C1 segment of cervical spinal cord (tissue), 14 donors: ENCODE measurements at regions not wholly inside any gene's neighbourhood (a gene's known extent, or its start where the extent isn't known, plus 50 kb on each side); places are given as distances from the start of the nearest gene placed in this dataset.

Source experiments
- DNase-seq, 14 donors: peaks; one replicate each; lab custom pipeline; 2025; lab: John Stamatoyannopoulos, UW

DNA sequence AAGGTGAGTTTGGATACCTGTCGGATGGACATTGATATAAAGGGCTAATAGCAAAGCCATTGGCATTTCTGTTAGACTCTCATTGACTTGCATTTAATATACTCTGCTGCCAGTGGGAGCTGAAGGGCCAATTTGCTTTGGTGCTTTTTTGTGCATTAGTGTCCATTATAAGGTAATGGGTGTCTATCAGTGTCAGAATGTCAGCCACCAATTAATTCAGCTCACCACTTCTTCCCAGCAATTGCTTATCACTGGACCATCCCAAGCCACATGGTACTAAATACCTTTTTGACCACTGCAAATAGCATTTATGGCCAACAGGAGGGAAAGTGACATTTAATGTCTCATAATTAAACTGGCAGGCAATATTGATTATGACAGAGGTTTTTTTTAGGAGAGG, 317.8 kb downstream of the TEX29 start:
- no peak for DNase-seq

DNA sequence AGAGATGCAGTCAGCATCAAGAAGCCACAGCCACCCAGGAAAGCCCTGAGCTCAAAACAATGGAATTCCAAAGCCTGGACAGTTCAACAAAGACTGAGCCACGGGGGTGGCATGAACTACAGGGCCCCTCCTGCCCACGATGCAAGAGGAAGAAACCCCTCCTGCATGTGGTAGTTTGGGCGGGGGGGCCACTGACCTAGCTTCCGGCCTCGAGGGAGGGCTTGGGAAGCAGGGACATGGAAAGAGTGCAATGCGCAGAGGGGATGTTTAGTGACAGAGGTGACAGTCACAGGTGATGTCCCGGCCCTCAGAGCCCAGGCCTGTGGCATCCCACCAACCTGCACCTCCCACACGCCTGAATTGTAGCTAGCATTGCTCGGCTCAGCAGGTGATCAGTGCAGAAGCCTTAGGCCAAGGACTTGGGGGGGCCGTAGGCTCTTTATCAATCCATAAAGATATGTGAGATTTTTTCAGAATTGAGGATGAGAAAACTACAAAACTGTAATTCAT, 318.8 kb downstream of the TEX29 start:
- no peak for DNase-seq

DNA sequence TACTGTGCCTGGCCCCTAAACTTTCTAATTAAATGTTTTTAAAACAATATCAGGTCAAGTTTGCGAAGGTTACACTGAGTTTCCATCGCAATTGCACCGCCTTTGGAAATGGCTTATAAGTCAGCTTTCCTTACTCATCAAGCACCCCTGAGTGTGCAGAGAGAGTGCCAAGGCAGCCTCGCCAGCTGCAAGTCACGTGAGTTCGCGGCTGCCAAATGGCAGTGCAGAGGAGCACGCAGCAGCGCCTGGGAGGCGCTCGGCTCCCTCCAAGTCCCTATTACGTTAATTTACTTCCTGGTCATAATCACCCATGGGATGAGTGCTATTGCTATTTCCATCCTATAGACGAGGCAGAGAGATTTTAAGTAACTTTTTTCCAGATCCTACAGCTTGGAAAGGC, 319.6 kb downstream of the TEX29 start:
- peak in 2 of 14 donors; percentile 2 to 31 for DNase-seq

DNA sequence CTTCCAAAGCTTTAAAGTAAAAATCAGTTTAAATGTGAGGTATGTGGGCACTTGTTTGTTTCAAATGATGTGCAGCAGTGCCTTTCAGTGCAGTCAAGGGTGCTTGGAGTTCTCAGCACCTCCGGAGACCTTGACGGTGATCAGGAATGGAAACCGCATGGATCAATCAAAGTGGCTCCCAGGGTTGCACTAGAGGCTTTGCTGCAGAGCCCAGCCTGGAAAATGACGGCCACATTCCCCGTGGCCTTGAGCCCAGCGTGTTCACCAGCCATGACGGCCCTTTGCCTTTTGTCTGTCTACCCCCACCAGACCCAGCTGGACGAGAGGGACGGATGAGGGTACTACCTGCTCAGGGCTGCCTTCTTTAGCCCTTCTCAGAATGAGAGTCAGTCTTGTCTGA, 320.0 kb downstream of the TEX29 start:
- no peak for DNase-seq

DNA sequence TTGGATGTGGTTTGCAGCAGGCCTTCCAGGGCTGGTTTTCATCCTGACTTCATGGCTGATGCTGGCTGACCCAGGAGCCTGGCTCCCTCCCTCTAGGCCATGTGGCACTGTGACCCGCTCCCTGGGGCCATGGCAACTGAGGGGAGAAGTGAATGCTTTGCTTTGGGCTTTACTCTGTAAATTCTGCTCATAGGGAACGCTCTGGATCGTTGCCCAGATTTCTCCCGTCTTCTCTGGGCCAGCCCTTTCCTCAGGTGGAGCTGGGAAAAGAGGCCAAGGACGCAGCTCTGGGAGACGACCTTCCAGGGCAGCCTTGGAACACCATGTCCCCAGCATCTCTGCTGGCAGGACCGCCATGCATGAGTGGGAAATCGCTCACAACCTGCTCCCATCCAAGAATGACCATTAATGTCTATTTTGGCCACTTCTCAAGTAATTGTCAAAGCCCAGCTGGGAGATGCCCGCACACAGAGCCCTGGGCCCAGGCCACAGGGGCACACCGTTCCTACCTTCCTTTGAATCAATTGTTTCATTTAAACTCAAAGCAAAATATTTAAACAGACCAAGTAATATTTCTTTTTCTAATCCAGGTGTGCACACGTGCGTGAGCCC, 321.8 kb downstream of the TEX29 start:
- no peak for DNase-seq

DNA sequence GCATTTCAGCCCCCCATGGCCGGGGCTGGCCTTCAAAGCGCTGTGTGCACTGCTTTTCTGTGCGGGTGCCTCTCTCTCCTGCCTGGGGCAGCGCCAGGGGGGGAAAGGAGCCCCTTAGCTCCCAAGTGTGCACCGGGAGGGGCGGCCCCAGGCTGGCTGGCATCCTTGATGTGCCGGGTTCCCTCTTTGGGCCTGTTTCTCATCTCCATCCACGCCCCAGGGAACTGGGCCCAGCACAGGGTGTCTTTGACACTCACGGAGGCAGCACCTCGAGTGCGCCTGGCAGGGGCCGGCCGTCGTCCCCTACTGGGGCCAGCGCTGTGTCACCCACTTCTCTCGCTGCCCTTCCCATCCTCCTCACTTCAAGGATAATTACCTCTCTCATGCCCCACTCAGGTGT, 324.3 kb downstream of the TEX29 start:
- no peak for DNase-seq

- DNase-seq, result no peak
Observed at GRCh38 chr13:111645198-111645597, 324.8 kb downstream of the TEX29 start.

GRCh38 chr13:111645598-111646455, 325.4 kb downstream of the TEX29 start:
- no peak for DNase-seq

GRCh38 chr13:111646456-111646855, 326.0 kb downstream of the TEX29 start:
- no peak for DNase-seq

- DNase-seq, result no peak
Observed at GRCh38 chr13:111648885-111649284, 328.4 kb downstream of the TEX29 start.

- no peak for DNase-seq
Observed at GRCh38 chr13:111650626-111651025, 330.2 kb downstream of the TEX29 start.

DNA sequence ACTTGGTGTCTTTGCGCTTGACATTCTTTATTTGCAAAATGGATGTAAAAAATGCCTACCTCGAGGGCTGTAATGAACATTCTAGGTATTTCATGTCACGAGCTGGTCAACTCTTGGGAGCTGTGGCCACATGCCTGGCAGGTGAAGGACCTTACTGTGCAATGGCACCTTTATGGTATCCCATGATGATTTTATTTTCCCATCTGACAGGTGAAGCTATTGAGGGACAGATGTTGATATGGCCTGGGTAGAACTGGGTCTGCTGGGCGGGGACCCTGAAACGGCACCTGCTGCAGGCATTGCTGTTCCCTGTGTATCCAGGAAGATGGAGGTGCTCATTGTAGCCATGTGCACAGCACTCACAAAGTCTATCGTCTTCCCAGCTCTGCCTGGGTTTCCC, 332.2 kb downstream of the TEX29 start:
- no peak for DNase-seq

DNA sequence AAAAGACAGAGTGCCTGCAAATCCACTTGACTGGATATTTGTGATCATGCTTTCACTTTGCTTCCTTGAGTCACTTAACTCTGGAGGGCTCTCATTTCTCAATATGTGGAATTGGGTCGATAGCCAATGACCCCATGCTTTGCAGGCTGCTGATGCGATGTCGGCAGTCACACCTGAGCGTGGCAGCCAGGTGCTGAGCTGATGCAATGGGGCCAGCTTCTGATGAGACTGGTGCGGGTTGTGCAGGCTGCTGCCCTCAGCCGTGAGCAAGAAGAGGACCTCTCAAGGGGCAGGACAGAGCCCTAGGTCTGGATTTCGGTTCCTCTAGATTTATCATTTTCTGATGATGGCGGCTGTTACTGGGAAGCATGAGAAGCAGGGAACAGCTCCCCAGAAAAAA, 334.1 kb downstream of the TEX29 start:
- no peak for DNase-seq

- DNase-seq, result no peak
Observed at GRCh38 chr13:111656439-111656838, 336.0 kb downstream of the TEX29 start.

GRCh38 chr13:111657013-111657412, 336.6 kb downstream of the TEX29 start:
- DNase-seq, result no peak

DNA sequence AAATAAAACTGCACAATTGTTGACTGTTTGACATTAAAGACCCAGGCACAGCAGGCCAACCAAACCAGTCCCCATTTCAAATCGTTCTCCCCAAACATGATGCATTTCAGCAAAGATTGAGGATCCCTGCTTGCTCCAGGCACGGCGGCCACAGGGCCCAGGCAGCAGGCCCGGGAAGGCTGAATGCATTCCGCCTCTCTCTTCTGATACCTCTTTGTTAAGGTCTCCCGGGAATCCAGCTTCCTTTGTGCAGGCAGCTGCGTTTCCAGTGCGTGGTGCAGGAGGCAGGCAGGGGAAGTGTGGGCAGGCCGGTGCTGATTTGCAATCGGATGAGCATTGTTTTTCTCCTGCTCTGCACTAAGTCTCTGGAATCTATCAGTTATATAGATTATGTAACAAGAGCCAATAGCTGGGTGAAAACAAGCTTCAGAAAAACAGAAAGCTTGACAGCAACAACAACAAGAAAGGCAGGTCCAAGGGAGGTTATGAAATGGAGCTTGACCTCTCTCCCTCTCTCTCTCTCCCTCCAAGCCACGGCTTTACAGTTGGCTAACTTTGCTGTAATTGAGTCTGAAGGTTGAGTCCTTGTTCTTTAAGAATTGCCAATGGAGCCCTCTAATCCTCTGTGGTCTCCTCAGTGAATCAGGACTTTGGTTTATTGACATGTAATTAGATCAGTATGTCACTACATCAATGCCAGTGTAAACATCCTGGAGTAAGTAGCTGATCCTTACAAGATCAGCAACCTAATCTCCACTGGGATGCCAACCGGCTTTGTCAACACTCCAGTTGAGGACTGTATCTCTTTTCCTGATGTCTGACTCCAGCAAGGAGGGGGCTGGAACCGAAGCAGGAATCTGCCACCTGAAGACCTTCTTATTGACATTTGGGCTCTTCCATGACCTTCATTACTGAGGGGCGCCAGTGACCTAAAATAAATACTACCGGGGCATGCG, 338.0 kb downstream of the TEX29 start:
- peak in 8 of 14 donors; percentile 6 to 42 (median 18) for DNase-seq

DNA sequence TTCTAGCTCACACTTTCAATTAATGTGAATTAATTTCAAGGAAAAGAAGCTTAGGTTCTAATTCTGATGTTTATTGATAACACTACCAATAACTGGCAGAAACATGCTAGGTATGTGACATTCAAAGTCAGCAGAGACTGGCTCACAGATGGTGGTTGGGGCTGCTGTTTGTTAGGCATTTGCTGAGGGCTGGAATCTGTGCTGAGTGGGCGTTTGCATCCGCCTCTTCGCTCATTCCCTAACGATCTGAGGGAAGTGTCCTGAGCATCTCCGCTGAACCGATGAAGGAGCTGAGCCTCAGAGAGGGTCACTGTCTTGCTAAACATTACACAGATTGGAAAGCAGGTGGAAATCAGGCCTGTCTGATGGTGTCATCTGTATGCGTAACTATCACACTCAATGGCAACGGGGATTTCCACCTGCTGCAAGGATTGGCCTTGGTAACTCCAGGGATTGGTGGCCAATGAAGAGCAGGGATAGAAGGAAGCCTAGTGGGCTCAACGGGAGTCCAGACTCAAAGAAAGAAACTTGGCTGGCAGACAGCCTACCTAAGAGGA, 338.9 kb downstream of the TEX29 start:
- no peak for DNase-seq

DNA sequence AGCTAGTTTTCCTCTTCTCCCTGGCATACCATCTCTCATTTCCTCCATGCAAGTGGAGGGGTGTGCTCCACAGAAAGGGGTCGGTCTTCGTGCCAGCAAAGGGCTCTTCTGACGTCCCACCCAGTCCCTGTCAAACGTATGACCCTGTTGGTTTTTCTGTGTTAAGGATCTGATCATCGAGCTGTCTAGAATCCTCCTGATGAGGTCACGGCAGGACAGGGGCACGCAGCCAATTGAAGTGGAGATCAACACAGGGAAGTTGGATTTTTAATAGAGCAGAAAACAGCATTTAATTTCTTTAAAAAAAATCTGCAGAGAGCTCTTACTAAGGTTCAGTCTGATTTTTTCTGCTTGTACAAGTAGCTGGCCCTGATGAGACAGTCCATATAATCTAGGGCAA, 339.4 kb downstream of the TEX29 start:
- DNase-seq, result no peak

- DNase-seq, result no peak
Observed at GRCh38 chr13:111661052-111661451, 340.6 kb downstream of the TEX29 start.

DNA sequence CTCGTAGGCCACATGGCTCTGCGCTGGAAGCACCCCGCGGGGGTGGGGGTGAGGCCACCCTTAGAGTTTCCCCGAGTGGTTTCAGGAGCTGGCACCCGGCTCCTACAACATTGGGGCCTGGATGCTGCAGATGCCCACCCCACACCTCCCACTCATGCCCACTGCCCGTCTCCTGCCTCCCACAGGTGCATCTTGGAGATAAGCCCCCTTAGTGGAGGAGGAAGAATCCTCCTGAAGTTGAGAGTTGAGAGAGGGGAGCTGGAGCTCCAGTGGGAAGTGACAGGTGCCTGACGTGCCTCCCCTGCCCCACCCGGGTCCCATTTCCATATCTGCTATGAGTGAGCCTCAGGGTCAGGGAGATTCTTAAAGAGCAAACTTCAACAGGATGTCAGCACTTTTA, 341.3 kb downstream of the TEX29 start:
- no peak for DNase-seq

GRCh38 chr13:111662451-111662850, 342.0 kb downstream of the TEX29 start:
- no peak for DNase-seq

DNA sequence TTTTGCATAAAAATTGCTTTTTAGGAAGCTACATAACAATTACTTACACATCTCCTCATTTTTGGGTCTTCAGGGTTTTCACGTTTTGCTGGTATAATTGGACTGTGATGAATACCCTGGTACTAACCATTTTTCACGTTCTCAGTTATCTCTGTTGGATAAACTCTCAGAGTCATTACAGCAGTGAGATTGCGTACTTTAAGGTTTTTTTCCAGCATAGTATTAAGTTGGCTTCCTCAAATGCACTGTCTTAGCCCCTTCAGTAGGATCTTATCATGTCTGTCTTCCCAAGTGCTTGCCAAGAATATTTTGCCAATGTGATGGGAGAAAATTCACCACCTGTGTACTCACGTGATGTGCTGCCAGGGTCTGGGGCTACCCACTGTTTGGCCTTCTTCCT, 342.5 kb downstream of the TEX29 start:
- no peak for DNase-seq
